ENCODE measurements at regions not wholly inside any gene's neighbourhood (a gene's known extent, or its start where the extent isn't known, plus 50 kb on each side); places are given as distances from the start of the nearest gene placed in this dataset.
"Not testable (repeated sequence)": the region's sequence is repeated elsewhere in the genome, so short reads cannot be mapped to it uniquely, and the experiment has no call there.

GRCh38 chr10:87416892-87417291 is 59.3 kb downstream of the NUTM2D start:
- H2AFZ ChIP-seq (ENCODE audit: insufficient read depth, low read depth, low read length, poor library complexity, severe bottlenecking); H3K27ac ChIP-seq (ENCODE audit: low read length in 2 of 2); CTCF ChIA-PET; H3K36me3 ChIP-seq (replicated peaks in 1 of 2; ENCODE audit: control extremely low read depth in 1 of 2, control insufficient read depth in 1 of 2, extremely low read depth in 1 of 2, insufficient read depth in 2 of 2, low read length in 1 of 2); H3K27ac Mint-ChIP-seq; H3K27me3 ChIP-seq (replicated peaks in 1 of 4; ENCODE audit: control extremely low read depth in 1 of 4, control insufficient read depth in 3 of 4, insufficient read depth in 4 of 4, low read length in 3 of 4); H3K4me3 ChIP-seq (ENCODE audit: control extremely low read depth in 1 of 5, extremely low read depth in 1 of 5, insufficient read depth in 1 of 5, low read depth in 2 of 5, low read length in 4 of 5); ATAC-seq (ENCODE audit: low read depth); H3K27me3 Mint-ChIP-seq; DNase-seq; H3K4me2 ChIP-seq (replicated peaks; ENCODE audit: low read depth, low read length, poor library complexity, severe bottlenecking); H3K4me1 ChIP-seq (ENCODE audit: control insufficient read depth in 2 of 2, insufficient read depth in 2 of 2, low read length in 2 of 2); H4K20me1 ChIP-seq (ENCODE audit: control insufficient read depth, insufficient read depth, low read length, poor library complexity, severe bottlenecking); intact Hi-C loops (cut with micrococcal nuclease); H3K4me1 Mint-ChIP-seq; H3K9ac ChIP-seq (ENCODE audit: low read length); H3K9me3 Mint-ChIP-seq (ENCODE audit: insufficient read depth); H3K79me2 ChIP-seq (ENCODE audit: control insufficient read depth, insufficient read depth, low read length); POLR2A ChIA-PET; H3K9me3 ChIP-seq (ENCODE audit: control extremely low read depth in 1 of 3, control insufficient read depth in 2 of 3, insufficient read depth in 1 of 3, low read length in 2 of 3); H3K4me3 Mint-ChIP-seq: not testable (repeated sequence)
- WGBS (ENCODE audit: insufficient coverage) = 100% methylated on average over 2 of the region's 3 CpGs

GRCh38 chr10:87422641-87423040 is 65.1 kb downstream of the NUTM2D start:
- POLR2A ChIA-PET; ATAC-seq (ENCODE audit: low read depth); H3K27ac Mint-ChIP-seq; intact Hi-C loops (cut with micrococcal nuclease); H3K9me3 ChIP-seq (ENCODE audit: control extremely low read depth in 1 of 3, control insufficient read depth in 2 of 3, insufficient read depth in 1 of 3, low read length in 2 of 3); H2AFZ ChIP-seq (ENCODE audit: insufficient read depth, low read depth, low read length, poor library complexity, severe bottlenecking); H3K4me3 Mint-ChIP-seq; DNase-seq; H3K4me1 Mint-ChIP-seq; H3K27me3 ChIP-seq (replicated peaks in 1 of 4; ENCODE audit: control extremely low read depth in 1 of 4, control insufficient read depth in 3 of 4, insufficient read depth in 4 of 4, low read length in 3 of 4); H3K9ac ChIP-seq (ENCODE audit: low read length); CTCF ChIA-PET; H3K36me3 ChIP-seq (replicated peaks in 1 of 2; ENCODE audit: control extremely low read depth in 1 of 2, control insufficient read depth in 1 of 2, extremely low read depth in 1 of 2, insufficient read depth in 2 of 2, low read length in 1 of 2); H4K20me1 ChIP-seq (ENCODE audit: control insufficient read depth, insufficient read depth, low read length, poor library complexity, severe bottlenecking); H3K4me2 ChIP-seq (replicated peaks; ENCODE audit: low read depth, low read length, poor library complexity, severe bottlenecking); H3K27me3 Mint-ChIP-seq; H3K9me3 Mint-ChIP-seq (ENCODE audit: insufficient read depth); H3K27ac ChIP-seq (ENCODE audit: low read length in 2 of 2); H3K4me1 ChIP-seq (ENCODE audit: control insufficient read depth in 2 of 2, insufficient read depth in 2 of 2, low read length in 2 of 2); H3K79me2 ChIP-seq (ENCODE audit: control insufficient read depth, insufficient read depth, low read length); H3K4me3 ChIP-seq (ENCODE audit: control extremely low read depth in 1 of 5, extremely low read depth in 1 of 5, insufficient read depth in 1 of 5, low read depth in 2 of 5, low read length in 4 of 5): not testable (repeated sequence)

- POLR2A ChIA-PET; H3K9ac ChIP-seq (ENCODE audit: low read length); intact Hi-C loops (cut with micrococcal nuclease); ATAC-seq (ENCODE audit: low read depth); H3K9me3 Mint-ChIP-seq (ENCODE audit: insufficient read depth); H3K79me2 ChIP-seq (ENCODE audit: control insufficient read depth, insufficient read depth, low read length); H3K9me3 ChIP-seq (ENCODE audit: control extremely low read depth in 1 of 3, control insufficient read depth in 2 of 3, insufficient read depth in 1 of 3, low read length in 2 of 3); H4K20me1 ChIP-seq (ENCODE audit: control insufficient read depth, insufficient read depth, low read length, poor library complexity, severe bottlenecking); DNase-seq; H3K27me3 Mint-ChIP-seq; H3K27me3 ChIP-seq (replicated peaks in 1 of 4; ENCODE audit: control extremely low read depth in 1 of 4, control insufficient read depth in 3 of 4, insufficient read depth in 4 of 4, low read length in 3 of 4); H3K27ac Mint-ChIP-seq; H3K4me3 ChIP-seq (ENCODE audit: control extremely low read depth in 1 of 5, extremely low read depth in 1 of 5, insufficient read depth in 1 of 5, low read depth in 2 of 5, low read length in 4 of 5); H3K27ac ChIP-seq (ENCODE audit: low read length in 2 of 2); H3K4me1 Mint-ChIP-seq; H3K4me2 ChIP-seq (replicated peaks; ENCODE audit: low read depth, low read length, poor library complexity, severe bottlenecking); H3K36me3 ChIP-seq (replicated peaks in 1 of 2; ENCODE audit: control extremely low read depth in 1 of 2, control insufficient read depth in 1 of 2, extremely low read depth in 1 of 2, insufficient read depth in 2 of 2, low read length in 1 of 2); H3K4me3 Mint-ChIP-seq; H3K4me1 ChIP-seq (ENCODE audit: control insufficient read depth in 2 of 2, insufficient read depth in 2 of 2, low read length in 2 of 2); CTCF ChIA-PET; H2AFZ ChIP-seq (ENCODE audit: insufficient read depth, low read depth, low read length, poor library complexity, severe bottlenecking): not testable (repeated sequence)
- WGBS (ENCODE audit: insufficient coverage) = 100% methylated on average over 1 of the region's 3 CpGs
Observed at GRCh38 chr10:87424697-87425373, 67.3 kb downstream of the NUTM2D start.

GRCh38 chr10:87433836-87434235 is 70.9 kb upstream of the MINPP1 start:
- not testable (repeated sequence) for H3K9ac ChIP-seq (ENCODE audit: low read length); H3K4me3 Mint-ChIP-seq

More at GRCh38 chr10:87433836-87434235, 70.9 kb upstream of the MINPP1 start:
- H3K36me3 ChIP-seq (replicated peaks in 1 of 2; ENCODE audit: control extremely low read depth in 1 of 2, control insufficient read depth in 1 of 2, extremely low read depth in 1 of 2, insufficient read depth in 2 of 2, low read length in 1 of 2); H3K27ac Mint-ChIP-seq; H3K4me3 ChIP-seq (ENCODE audit: control extremely low read depth in 1 of 5, extremely low read depth in 1 of 5, insufficient read depth in 1 of 5, low read depth in 2 of 5, low read length in 4 of 5); H2AFZ ChIP-seq (ENCODE audit: insufficient read depth, low read depth, low read length, poor library complexity, severe bottlenecking); H3K9me3 Mint-ChIP-seq (ENCODE audit: insufficient read depth); H3K4me1 Mint-ChIP-seq; ATAC-seq (ENCODE audit: low read depth); H3K4me2 ChIP-seq (replicated peaks; ENCODE audit: low read depth, low read length, poor library complexity, severe bottlenecking); H4K20me1 ChIP-seq (ENCODE audit: control insufficient read depth, insufficient read depth, low read length, poor library complexity, severe bottlenecking); H3K4me1 ChIP-seq (ENCODE audit: control insufficient read depth in 2 of 2, insufficient read depth in 2 of 2, low read length in 2 of 2); POLR2A ChIA-PET; H3K27me3 Mint-ChIP-seq; H3K27ac ChIP-seq (ENCODE audit: low read length in 2 of 2); DNase-seq; H3K9me3 ChIP-seq (ENCODE audit: control extremely low read depth in 1 of 3, control insufficient read depth in 2 of 3, insufficient read depth in 1 of 3, low read length in 2 of 3); H3K27me3 ChIP-seq (replicated peaks in 1 of 4; ENCODE audit: control extremely low read depth in 1 of 4, control insufficient read depth in 3 of 4, insufficient read depth in 4 of 4, low read length in 3 of 4); H3K79me2 ChIP-seq (ENCODE audit: control insufficient read depth, insufficient read depth, low read length); intact Hi-C loops (cut with micrococcal nuclease); CTCF ChIA-PET: not testable (repeated sequence)
- no CpG with 5 or more reads among the region's 4 CpGs for WGBS (ENCODE audit: insufficient coverage)

Measured in B cell (primary cell).